ENCODE measurements at regions not wholly inside any gene's neighbourhood (a gene's known extent, or its start where the extent isn't known, plus 50 kb on each side); places are given as distances from the start of the nearest gene placed in this dataset.

- no peak overlapping the region for H3K9ac ChIP-seq (replicated peaks; ENCODE audit: extremely low read depth, insufficient read depth, low read length)
- no peaks in the 10 kb centered on the region for H3K27me3 ChIP-seq (ENCODE audit: control insufficient read depth in 2 of 2, insufficient read depth in 2 of 2, low read length in 2 of 2)
- BruUV-seq (replicated peaks): no TSS peak
- H3K27ac ChIP-seq (ENCODE audit: insufficient read depth, low read depth, low read length): no peak overlapping the region
- no peaks in the 10 kb centered on the region for H3K9me3 ChIP-seq (replicated peaks; ENCODE audit: control insufficient read depth, insufficient read depth, low read length)
- no peak for DNase-seq (ENCODE audit: low read depth, low spot score)
- CTCF ChIA-PET: interaction anchor here (1.6 kb wide), 1 partner anchor 15 kb away, joined by 3 read pairs; no protein-coding TSS in a partner anchor
- H3K9me1 ChIP-seq (replicated peaks; ENCODE audit: control insufficient read depth, extremely low read depth, insufficient read depth, low read length): no peaks in the 10 kb centered on the region
- POLR2A ChIA-PET: interaction anchor here (0.6 kb wide), 1 partner anchor 187 kb away, joined by 3 read pairs; no protein-coding TSS in a partner anchor
- H3K36me3 ChIP-seq (ENCODE audit: control insufficient read depth in 2 of 2, extremely low read depth in 1 of 2, insufficient read depth in 2 of 2, low read length in 2 of 2): no peaks in the 10 kb centered on the region
- H3K4me1 ChIP-seq (ENCODE audit: control insufficient read depth, extremely low read depth, insufficient read depth, low read length): no peaks in the 10 kb centered on the region
- no peaks in the 10 kb centered on the region for H3K79me2 ChIP-seq (ENCODE audit: control insufficient read depth, insufficient read depth, low read length)
- no peak overlapping the region for H3K4me2 ChIP-seq (ENCODE audit: insufficient read depth, low read length)
- no peak overlapping the region for H2AFZ ChIP-seq (ENCODE audit: low read depth, low read length)
- dilution Hi-C loops (cut with MboI; ENCODE audit: extremely low pct_ligation_motif_present, low sequenced_read_pairs): no loop called here
- no peak for FAIRE-seq
- intact Hi-C loops (cut with micrococcal nuclease): no loop called here
- TF ChIP-seq JUN (IDR thresholded peaks at IDR 0.05; ENCODE audit: borderline replicate concordance, insufficient read depth, insufficient read length, low read depth) (no peak), MYC (IDR thresholded peaks at IDR 0.05; ENCODE audit: low read depth, low read length) (no peak), FOS (IDR thresholded peaks at IDR 0.05; ENCODE audit: borderline replicate concordance, insufficient read depth, low read length) (no peak), GATA2 (IDR thresholded peaks at IDR 0.05; ENCODE audit: insufficient read depth, insufficient read length, low read depth, low read length) (no peak), POLR2A (IDR thresholded peaks at IDR 0.05; ENCODE audit: low read depth, low read length) (no peak), MAX (IDR thresholded peaks at IDR 0.05; ENCODE audit: insufficient read depth, insufficient read length) (no peak), POLR2AphosphoS5 (IDR thresholded peaks at IDR 0.05; ENCODE audit: insufficient read depth, low read depth, low read length) (no peak)
- H4K20me1 ChIP-seq (replicated peaks; ENCODE audit: control insufficient read depth, extremely low read depth, insufficient read depth, low read length): no peaks in the 10 kb centered on the region
- no peak overlapping the region for H3K4me3 ChIP-seq (replicated peaks in 1 of 3; ENCODE audit: insufficient read depth in 1 of 3, low read depth in 1 of 3, low read length in 3 of 3)
Measured at GRCh38 chr3:36175113-36175812, 205.0 kb upstream of the STAC start.
